GM23338 (cell line): ENCODE measurements at regions not wholly inside any gene's neighbourhood (a gene's known extent, or its start where the extent isn't known, plus 50 kb on each side); places are given as distances from the start of the nearest gene placed in this dataset.

Experiments
- ATAC-seq: fragments of 200-7000 bp; cut with Tn5 transposase; 3 replicates; pipeline ENCODE4 v1.9.1; 2020
- DNase-seq: peaks from one replicate; pipeline ENCODE4 v3.0.0-alpha.2; 2015; ENCODE audit warnings: low spot score
- H2AFZ ChIP-seq: fragments of 200-600 bp; sonication (generic); 2 replicates; pipeline ENCODE4 v1.8.0; 2016; ENCODE audit warnings: antibody characterized with exemption, mild to moderate bottlenecking, moderate library complexity
- H3F3A ChIP-seq: fragments of 200-600 bp; sonication (generic); replicated peaks from 2 replicates; pipeline ENCODE4 v1.8.0; 2017; ENCODE audit warnings: antibody characterized with exemption, mixed run types, low read depth
- H3K27ac ChIP-seq: fragments of 200-600 bp; sonication (generic); 2 replicates; pipeline ENCODE4 v1.6.1; 2016; ENCODE audit warnings: low read depth
- H3K27me3 ChIP-seq: fragments of 200-600 bp; sonication (generic); 2 replicates; pipeline ENCODE4 v1.8.0; 2016; ENCODE audit warnings: mild to moderate bottlenecking, mixed run types, moderate library complexity; ENCODE audit not compliant: insufficient read depth
- H3K36me3 ChIP-seq: fragments of 200-600 bp; sonication (generic); 2 replicates; pipeline ENCODE4 v1.8.0; 2016; ENCODE audit warnings: mild to moderate bottlenecking; ENCODE audit not compliant: insufficient read depth
- H3K4me1 ChIP-seq: fragments of 200-600 bp; sonication (generic); 2 replicates; pipeline ENCODE4 v1.8.0; 2016; ENCODE audit warnings: mild to moderate bottlenecking, moderate library complexity; ENCODE audit not compliant: insufficient read depth
- H3K4me2 ChIP-seq: fragments of 200-600 bp; sonication (generic); 2 replicates; pipeline ENCODE4 v1.7.1; 2017; ENCODE audit warnings: mixed run types
- H3K4me3 ChIP-seq: fragments of 200-600 bp; sonication (generic); 2 replicates; pipeline ENCODE4 v1.6.1; 2016; ENCODE audit warnings: mixed run types
- H3K79me2 ChIP-seq: fragments of 200-600 bp; sonication (generic); replicated peaks from 2 replicates; pipeline ENCODE4 v1.8.0; 2017; ENCODE audit warnings: mild to moderate bottlenecking; ENCODE audit not compliant: insufficient read depth
- H3K9me2 ChIP-seq: fragments of 200-600 bp; sonication (generic); 2 replicates; pipeline ENCODE4 v1.8.0; 2017; ENCODE audit not compliant: insufficient read depth
- H4K20me1 ChIP-seq: fragments of 200-600 bp; sonication (generic); replicated peaks from 2 replicates; pipeline ENCODE4 v1.8.0; 2017; ENCODE audit warnings: mild to moderate bottlenecking; ENCODE audit not compliant: insufficient read depth
- H3K27ac Mint-ChIP-seq: 2 replicates; pipeline ENCODE4 v1.8.0; 2020; ENCODE audit warnings: inconsistent platforms, mild to moderate bottlenecking, moderate library complexity, mixed read lengths
- H3K27me3 Mint-ChIP-seq: 3 replicates; pipeline ENCODE4 v1.8.0; 2022; ENCODE audit warnings: low read depth, mild to moderate bottlenecking, moderate library complexity, mixed read lengths, inconsistent platforms; ENCODE audit not compliant: insufficient read depth, poor library complexity
- H3K36me3 Mint-ChIP-seq: 3 replicates; pipeline ENCODE4 v1.8.0; 2021; ENCODE audit warnings: low read depth, mild to moderate bottlenecking, inconsistent platforms, moderate library complexity, mixed read lengths
- H3K4me1 Mint-ChIP-seq: 3 replicates; pipeline ENCODE4 v1.8.0; 2020; ENCODE audit warnings: mild to moderate bottlenecking, inconsistent platforms, mixed read lengths
- H3K4me3 Mint-ChIP-seq: 3 replicates; pipeline ENCODE4 v1.8.0; 2021; ENCODE audit warnings: moderate library complexity, mild to moderate bottlenecking, inconsistent platforms, mixed read lengths
- H3K9me3 Mint-ChIP-seq: 3 replicates; pipeline ENCODE4 v1.8.0; 2020; ENCODE audit warnings: moderate library complexity, mild to moderate bottlenecking, inconsistent platforms, mixed read lengths
- ETS1 ChIP-seq: IDR thresholded peaks from 2 replicates; pipeline ENCODE4 v1.6.1; 2016; ENCODE audit warnings: antibody characterized with exemption
- EZH2 ChIP-seq: fragments of 200-600 bp; sonication (generic); IDR thresholded peaks from one replicate; pipeline ENCODE4 v1.8.0; 2017; ENCODE audit warnings: antibody characterized with exemption, mild to moderate bottlenecking, low read depth; ENCODE audit not compliant: unreplicated experiment
- EZH2phosphoT487 ChIP-seq: fragments of 200-600 bp; sonication (generic); IDR thresholded peaks from one replicate; pipeline ENCODE4 v1.8.1; 2018; ENCODE audit warnings: antibody characterized with exemption; ENCODE audit not compliant: unreplicated experiment
- JUNB ChIP-seq: IDR thresholded peaks from one replicate; pipeline ENCODE4 v1.6.1; 2016; ENCODE audit warnings: antibody characterized with exemption; ENCODE audit not compliant: unreplicated experiment
- POLR2AphosphoS5 ChIP-seq: IDR thresholded peaks from 2 replicates; pipeline ENCODE4 v1.6.1; 2016; ENCODE audit warnings: antibody characterized with exemption, low read depth
- STAT1 ChIP-seq: IDR thresholded peaks from one replicate; pipeline ENCODE4 v1.6.1; 2016; ENCODE audit warnings: antibody characterized with exemption; ENCODE audit not compliant: unreplicated experiment
- ZNF114 ChIP-seq: fragments of 250-450 bp; sonication (Bioruptor Pico); IDR thresholded peaks from 2 replicates; pipeline ENCODE4 v1.5.0; 2020; ENCODE audit warnings: mild to moderate bottlenecking, moderate library complexity
- ZNF331 ChIP-seq: fragments of 250-450 bp; sonication (Bioruptor Pico); IDR thresholded peaks from 2 replicates; pipeline ENCODE4 v1.5.0; 2020; ENCODE audit warnings: low read depth, mild to moderate bottlenecking, moderate library complexity
- TF ChIP-seq, protein P1 (sequence below): IDR thresholded peaks from one replicate; pipeline ENCODE4 v1.6.1; 2018; ENCODE audit warnings: antibody characterized with exemption; ENCODE audit not compliant: unreplicated experiment
- TF ChIP-seq, protein P2 (sequence below), 2 experiments: fragments of 200-600 bp in 1 of 2; sonication (generic) in 1 of 2; conservative IDR thresholded peaks; 2 replicates each; pipeline versions ENCODE4 v1.5.1 to v1.6.1; 2016 to 2017; ENCODE audit warnings: antibody characterized with exemption in 2 of 2, low read depth in 2 of 2, mild to moderate bottlenecking in 2 of 2, moderate library complexity in 1 of 2

- Histone ChIP-seq H3K36me3 (no peaks in the 10 kb centered on the region), H3K4me3 (no peak overlapping the region), H3K4me2 (no peak overlapping the region), H3K27ac (no peak overlapping the region), H3K4me1 (peaks cover 8% of the 10 kb centered on the region; the same call in 1 of the 2 replicates), H3K9me2 (no peaks in the 10 kb centered on the region), H2AFZ (no peak overlapping the region), H3K79me2 (no peaks in the 10 kb centered on the region), H3K27me3 (no peaks in the 10 kb centered on the region), H3F3A (no peaks in the 10 kb centered on the region), H4K20me1 (no peaks in the 10 kb centered on the region)
- Mint-ChIP-seq H3K27me3 (peaks cover 9% of the 10 kb centered on the region), H3K27ac (no peak overlapping the region), H3K4me3 (no peak overlapping the region), H3K9me3 (no peaks in the 10 kb centered on the region), H3K36me3 (no peaks in the 10 kb centered on the region; the same call in 2 of the 3 replicates), H3K4me1 (peaks cover 17% of the 10 kb centered on the region)
- ATAC-seq, result no peak
- DNase-seq, result no peak
- TF ChIP-seq ZNF114 (CRISPR knock-in tag) (no peak), EZH2phosphoT487 (no peak), STAT1 (no peak), POLR2AphosphoS5 (no peak), JUNB (no peak)
- TF ChIP-seq, protein P1, sequence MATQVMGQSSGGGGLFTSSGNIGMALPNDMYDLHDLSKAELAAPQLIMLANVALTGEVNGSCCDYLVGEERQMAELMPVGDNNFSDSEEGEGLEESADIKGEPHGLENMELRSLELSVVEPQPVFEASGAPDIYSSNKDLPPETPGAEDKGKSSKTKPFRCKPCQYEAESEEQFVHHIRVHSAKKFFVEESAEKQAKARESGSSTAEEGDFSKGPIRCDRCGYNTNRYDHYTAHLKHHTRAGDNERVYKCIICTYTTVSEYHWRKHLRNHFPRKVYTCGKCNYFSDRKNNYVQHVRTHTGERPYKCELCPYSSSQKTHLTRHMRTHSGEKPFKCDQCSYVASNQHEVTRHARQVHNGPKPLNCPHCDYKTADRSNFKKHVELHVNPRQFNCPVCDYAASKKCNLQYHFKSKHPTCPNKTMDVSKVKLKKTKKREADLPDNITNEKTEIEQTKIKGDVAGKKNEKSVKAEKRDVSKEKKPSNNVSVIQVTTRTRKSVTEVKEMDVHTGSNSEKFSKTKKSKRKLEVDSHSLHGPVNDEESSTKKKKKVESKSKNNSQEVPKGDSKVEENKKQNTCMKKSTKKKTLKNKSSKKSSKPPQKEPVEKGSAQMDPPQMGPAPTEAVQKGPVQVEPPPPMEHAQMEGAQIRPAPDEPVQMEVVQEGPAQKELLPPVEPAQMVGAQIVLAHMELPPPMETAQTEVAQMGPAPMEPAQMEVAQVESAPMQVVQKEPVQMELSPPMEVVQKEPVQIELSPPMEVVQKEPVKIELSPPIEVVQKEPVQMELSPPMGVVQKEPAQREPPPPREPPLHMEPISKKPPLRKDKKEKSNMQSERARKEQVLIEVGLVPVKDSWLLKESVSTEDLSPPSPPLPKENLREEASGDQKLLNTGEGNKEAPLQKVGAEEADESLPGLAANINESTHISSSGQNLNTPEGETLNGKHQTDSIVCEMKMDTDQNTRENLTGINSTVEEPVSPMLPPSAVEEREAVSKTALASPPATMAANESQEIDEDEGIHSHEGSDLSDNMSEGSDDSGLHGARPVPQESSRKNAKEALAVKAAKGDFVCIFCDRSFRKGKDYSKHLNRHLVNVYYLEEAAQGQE, result no peak
Measured at GRCh38 chr1:8203551-8203950, 114.4 kb upstream of the SLC45A1 start.

- no peak overlapping the region for H3K27ac Mint-ChIP-seq
- DNase-seq, result no peak
Measured at GRCh38 chr1:8203056-8203455, 114.9 kb upstream of the SLC45A1 start.

More at GRCh38 chr1:8203056-8203455, 114.9 kb upstream of the SLC45A1 start:
- H3K36me3 Mint-ChIP-seq, result no peaks in the 10 kb centered on the region; the same call in 2 of the 3 replicates
- Histone ChIP-seq H4K20me1 (no peaks in the 10 kb centered on the region), H3K36me3 (no peaks in the 10 kb centered on the region), H3K4me2 (no peak overlapping the region), H3K4me3 (no peak overlapping the region), H3K4me1 (peaks cover 8% of the 10 kb centered on the region; the same call in 1 of the 2 replicates), H3K27ac (no peak overlapping the region), H2AFZ (no peak overlapping the region), H3F3A (no peaks in the 10 kb centered on the region), H3K9me2 (no peaks in the 10 kb centered on the region), H3K79me2 (no peaks in the 10 kb centered on the region), H3K27me3 (no peaks in the 10 kb centered on the region)
- ATAC-seq, result no peak
- no peaks in the 10 kb centered on the region for H3K9me3 Mint-ChIP-seq
- H3K4me1 Mint-ChIP-seq, result peaks cover 17% of the 10 kb centered on the region
- H3K4me3 Mint-ChIP-seq, result no peak overlapping the region
- TF ChIP-seq ZNF331 (CRISPR knock-in tag) (no peak), STAT1 (no peak), POLR2AphosphoS5 (no peak), EZH2 (no peak), EZH2phosphoT487 (no peak), ETS1 (no peak)
- TF ChIP-seq, protein P2, sequence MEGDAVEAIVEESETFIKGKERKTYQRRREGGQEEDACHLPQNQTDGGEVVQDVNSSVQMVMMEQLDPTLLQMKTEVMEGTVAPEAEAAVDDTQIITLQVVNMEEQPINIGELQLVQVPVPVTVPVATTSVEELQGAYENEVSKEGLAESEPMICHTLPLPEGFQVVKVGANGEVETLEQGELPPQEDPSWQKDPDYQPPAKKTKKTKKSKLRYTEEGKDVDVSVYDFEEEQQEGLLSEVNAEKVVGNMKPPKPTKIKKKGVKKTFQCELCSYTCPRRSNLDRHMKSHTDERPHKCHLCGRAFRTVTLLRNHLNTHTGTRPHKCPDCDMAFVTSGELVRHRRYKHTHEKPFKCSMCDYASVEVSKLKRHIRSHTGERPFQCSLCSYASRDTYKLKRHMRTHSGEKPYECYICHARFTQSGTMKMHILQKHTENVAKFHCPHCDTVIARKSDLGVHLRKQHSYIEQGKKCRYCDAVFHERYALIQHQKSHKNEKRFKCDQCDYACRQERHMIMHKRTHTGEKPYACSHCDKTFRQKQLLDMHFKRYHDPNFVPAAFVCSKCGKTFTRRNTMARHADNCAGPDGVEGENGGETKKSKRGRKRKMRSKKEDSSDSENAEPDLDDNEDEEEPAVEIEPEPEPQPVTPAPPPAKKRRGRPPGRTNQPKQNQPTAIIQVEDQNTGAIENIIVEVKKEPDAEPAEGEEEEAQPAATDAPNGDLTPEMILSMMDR (conservative IDR thresholded peaks at IDR 0.05; ENCODE audit: low read depth in 2 of 2), result no peak
- H3K27me3 Mint-ChIP-seq, result peaks cover 9% of the 10 kb centered on the region
